ENCODE measurements at regions not wholly inside any gene's neighbourhood (a gene's known extent, or its start where the extent isn't known, plus 50 kb on each side); places are given as distances from the start of the nearest gene placed in this dataset.

GRCh38 chr10:33655921-33656320 lies 321.5 kb upstream of the NRP1 start:
- Histone ChIP-seq H3K14ac (ENCODE audit: insufficient read depth, low read length) (no peak overlapping the region), H2AK5ac (ENCODE audit: insufficient read length, low read length) (no peak overlapping the region), H2AFZ (ENCODE audit: low read length) (no peak overlapping the region), H3K9ac (ENCODE audit: extremely low read depth, insufficient read length, low read length) (no peak overlapping the region), H3K4ac (ENCODE audit: low read depth, low read length) (no peak overlapping the region), H3T11ph (ENCODE audit: low read length) (no peak overlapping the region), H4K8ac (replicated peaks; ENCODE audit: insufficient read length, low read depth, low read length) (no peak overlapping the region), H2BK20ac (ENCODE audit: low read depth, low read length, poor library complexity, severe bottlenecking) (no peak overlapping the region), H3K27me3 (ENCODE audit: insufficient read depth, low read length) (no peaks in the 10 kb centered on the region), H3K56ac (ENCODE audit: insufficient read length, low read depth, low read length) (no peak overlapping the region), H2BK120ac (ENCODE audit: low read depth, low read length, poor library complexity, severe bottlenecking) (no peak overlapping the region), H2BK12ac (ENCODE audit: insufficient read length, low read depth, low read length) (no peak overlapping the region), H3K4me1 (ENCODE audit: insufficient read depth, low read length) (peaks cover 4% of the 10 kb centered on the region), H3K79me1 (ENCODE audit: insufficient read depth, low read depth, low read length, poor library complexity, severe bottlenecking) (no peaks in the 10 kb centered on the region), H3K9me3 (ENCODE audit: control insufficient read depth, low read depth, low read length) (no peaks in the 10 kb centered on the region), H3K23me2 (ENCODE audit: insufficient read length, low read depth, low read length, poor library complexity, severe bottlenecking) (no peaks in the 10 kb centered on the region), H4K20me1 (ENCODE audit: control insufficient read depth, insufficient read depth, insufficient read length) (no peaks in the 10 kb centered on the region), H4K91ac (ENCODE audit: insufficient read length, low read depth, low read length) (no peak overlapping the region), H3K23ac (ENCODE audit: insufficient read length, low read depth, low read length) (no peak overlapping the region), H2BK15ac (ENCODE audit: low read depth, low read length) (no peak overlapping the region), H3K27ac (ENCODE audit: insufficient read length, low read depth, low read length) (no peak overlapping the region), H2BK5ac (ENCODE audit: insufficient read length, low read length) (no peak overlapping the region), H4K5ac (ENCODE audit: insufficient read length, low read depth, low read length) (no peak overlapping the region), H3K4me2 (ENCODE audit: insufficient read depth, insufficient read length, low read length) (no peak overlapping the region), H3K18ac (ENCODE audit: insufficient read length, low read depth, low read length) (no peak overlapping the region), H3K79me2 (ENCODE audit: insufficient read depth, low read length) (no peaks in the 10 kb centered on the region)
- DNase-seq = no peak
- H3K4me1 Mint-ChIP-seq = peaks cover 21% of the 10 kb centered on the region in 2 experiments
- 0 out of 2 replicates have a peak, but pooled peaks cover 1% of the 10 kb centered on the region for H3K27me3 Mint-ChIP-seq (ENCODE audit: low read depth)
- peaks cover 12 to 22% of the 10 kb centered on the region in 2 experiments for H3K9me3 Mint-ChIP-seq
- no peak overlapping the region for H3K27ac Mint-ChIP-seq
- WGBS (ENCODE audit: extremely low coverage, insufficient read length, low lambda C conversion rate) = no CpG with 5 or more reads among the region's 3 CpGs
- H3K4me3 Mint-ChIP-seq = no peak overlapping the region
- TF ChIP-seq, protein P1, sequence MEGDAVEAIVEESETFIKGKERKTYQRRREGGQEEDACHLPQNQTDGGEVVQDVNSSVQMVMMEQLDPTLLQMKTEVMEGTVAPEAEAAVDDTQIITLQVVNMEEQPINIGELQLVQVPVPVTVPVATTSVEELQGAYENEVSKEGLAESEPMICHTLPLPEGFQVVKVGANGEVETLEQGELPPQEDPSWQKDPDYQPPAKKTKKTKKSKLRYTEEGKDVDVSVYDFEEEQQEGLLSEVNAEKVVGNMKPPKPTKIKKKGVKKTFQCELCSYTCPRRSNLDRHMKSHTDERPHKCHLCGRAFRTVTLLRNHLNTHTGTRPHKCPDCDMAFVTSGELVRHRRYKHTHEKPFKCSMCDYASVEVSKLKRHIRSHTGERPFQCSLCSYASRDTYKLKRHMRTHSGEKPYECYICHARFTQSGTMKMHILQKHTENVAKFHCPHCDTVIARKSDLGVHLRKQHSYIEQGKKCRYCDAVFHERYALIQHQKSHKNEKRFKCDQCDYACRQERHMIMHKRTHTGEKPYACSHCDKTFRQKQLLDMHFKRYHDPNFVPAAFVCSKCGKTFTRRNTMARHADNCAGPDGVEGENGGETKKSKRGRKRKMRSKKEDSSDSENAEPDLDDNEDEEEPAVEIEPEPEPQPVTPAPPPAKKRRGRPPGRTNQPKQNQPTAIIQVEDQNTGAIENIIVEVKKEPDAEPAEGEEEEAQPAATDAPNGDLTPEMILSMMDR (conservative IDR thresholded peaks at IDR 0.05) = no peak
- peaks cover 4 to 24% (median 5%) of the 10 kb centered on the region in 3 experiments; a peak in 4 of 7 replicates for H3K36me3 Mint-ChIP-seq (ENCODE audit: insufficient read depth in 1 of 3, low read depth in 3 of 3)

Measured in H9 (cell line).